ENCODE measurements at regions not wholly inside any gene's neighbourhood (a gene's known extent, or its start where the extent isn't known, plus 50 kb on each side); places are given as distances from the start of the nearest gene placed in this dataset.

GRCh38 chr3:4125576-4125975, 177.6 kb upstream of the SETMAR start:
- no peak for DNase-seq (ENCODE audit: insufficient read length)
- no peak for TF ChIP-seq TAF1 (IDR thresholded peaks at IDR 0.05; ENCODE audit: borderline replicate concordance, low read depth, low read length)
- no peak for TF ChIP-seq POLR2AphosphoS5 (IDR thresholded peaks at IDR 0.05; ENCODE audit: low read depth, low read length)
- TF ChIP-seq POLR2A (IDR thresholded peaks at IDR 0.05; ENCODE audit: low read depth, low read length) = no peak

GRCh38 chr3:4138150-4138785, 164.9 kb upstream of the SETMAR start:
- FAIRE-seq = no peak
- TF ChIP-seq POLR2AphosphoS5 (IDR thresholded peaks at IDR 0.05; ENCODE audit: low read depth, low read length) (no peak), TAF1 (IDR thresholded peaks at IDR 0.05; ENCODE audit: borderline replicate concordance, low read depth, low read length) (no peak), POLR2A (IDR thresholded peaks at IDR 0.05; ENCODE audit: low read depth, low read length) (no peak)
- DNase-seq (ENCODE audit: insufficient read length) = no peak

More at GRCh38 chr3:4125576-4125975, 177.6 kb upstream of the SETMAR start:
- FAIRE-seq = no peak

- FAIRE-seq (no peak), DNase-seq (ENCODE audit: insufficient read length) (no peak)
- no peak for TF ChIP-seq TAF1 (IDR thresholded peaks at IDR 0.05; ENCODE audit: borderline replicate concordance, low read depth, low read length)
- TF ChIP-seq POLR2A (IDR thresholded peaks at IDR 0.05; ENCODE audit: low read depth, low read length) = no peak
- TF ChIP-seq POLR2AphosphoS5 (IDR thresholded peaks at IDR 0.05; ENCODE audit: low read depth, low read length) = no peak
These were observed 164.3 kb upstream of the SETMAR start for GRCh38 chr3:4138786-4139431.

GRCh38 chr3:4139462-4140140, 163.6 kb upstream of the SETMAR start:
- FAIRE-seq (no peak), DNase-seq (ENCODE audit: insufficient read length) (no peak)
- TF ChIP-seq POLR2AphosphoS5 (IDR thresholded peaks at IDR 0.05; ENCODE audit: low read depth, low read length) (no peak), POLR2A (IDR thresholded peaks at IDR 0.05; ENCODE audit: low read depth, low read length) (no peak), TAF1 (IDR thresholded peaks at IDR 0.05; ENCODE audit: borderline replicate concordance, low read depth, low read length) (no peak)

- FAIRE-seq (no peak), DNase-seq (ENCODE audit: insufficient read length) (no peak)
- TF ChIP-seq POLR2A (IDR thresholded peaks at IDR 0.05; ENCODE audit: low read depth, low read length) (no peak), TAF1 (IDR thresholded peaks at IDR 0.05; ENCODE audit: borderline replicate concordance, low read depth, low read length) (no peak), POLR2AphosphoS5 (IDR thresholded peaks at IDR 0.05; ENCODE audit: low read depth, low read length) (no peak)
These were observed 162.2 kb upstream of the SETMAR start for GRCh38 chr3:4140921-4141320.

- DNase-seq (ENCODE audit: insufficient read length) (no peak), FAIRE-seq (no peak)
- no peak for TF ChIP-seq POLR2A (IDR thresholded peaks at IDR 0.05; ENCODE audit: low read depth, low read length)
- TF ChIP-seq TAF1 (IDR thresholded peaks at IDR 0.05; ENCODE audit: borderline replicate concordance, low read depth, low read length) = no peak
- TF ChIP-seq POLR2AphosphoS5 (IDR thresholded peaks at IDR 0.05; ENCODE audit: low read depth, low read length) = no peak
These were observed 155.5 kb upstream of the SETMAR start for GRCh38 chr3:4147556-4148118.

- TF ChIP-seq POLR2AphosphoS5 (IDR thresholded peaks at IDR 0.05; ENCODE audit: low read depth, low read length) = no peak
- TF ChIP-seq TAF1 (IDR thresholded peaks at IDR 0.05; ENCODE audit: borderline replicate concordance, low read depth, low read length) = no peak
- FAIRE-seq (no peak), DNase-seq (ENCODE audit: insufficient read length) (no peak)
These were observed 153.9 kb upstream of the SETMAR start for GRCh38 chr3:4149296-4149695.

GRCh38 chr3:4150816-4151215, 152.4 kb upstream of the SETMAR start:
- no peak for DNase-seq (ENCODE audit: insufficient read length)
- FAIRE-seq = no peak
- TF ChIP-seq TAF1 (IDR thresholded peaks at IDR 0.05; ENCODE audit: borderline replicate concordance, low read depth, low read length) (no peak), POLR2A (IDR thresholded peaks at IDR 0.05; ENCODE audit: low read depth, low read length) (no peak), POLR2AphosphoS5 (IDR thresholded peaks at IDR 0.05; ENCODE audit: low read depth, low read length) (no peak)

GRCh38 chr3:4151859-4152258, 151.3 kb upstream of the SETMAR start:
- no peak for DNase-seq (ENCODE audit: insufficient read length)
- no peak for FAIRE-seq
- TF ChIP-seq POLR2A (IDR thresholded peaks at IDR 0.05; ENCODE audit: low read depth, low read length) = no peak
- no peak for TF ChIP-seq TAF1 (IDR thresholded peaks at IDR 0.05; ENCODE audit: borderline replicate concordance, low read depth, low read length)
- no peak for TF ChIP-seq POLR2AphosphoS5 (IDR thresholded peaks at IDR 0.05; ENCODE audit: low read depth, low read length)

- DNase-seq (ENCODE audit: insufficient read length) = no peak
- FAIRE-seq = no peak
- no peak for TF ChIP-seq TAF1 (IDR thresholded peaks at IDR 0.05; ENCODE audit: borderline replicate concordance, low read depth, low read length)
- TF ChIP-seq POLR2A (IDR thresholded peaks at IDR 0.05; ENCODE audit: low read depth, low read length) = no peak
These were observed 149.4 kb upstream of the SETMAR start for GRCh38 chr3:4153771-4154170.

GRCh38 chr3:4158329-4158728, 144.8 kb upstream of the SETMAR start:
- FAIRE-seq (no peak), DNase-seq (ENCODE audit: insufficient read length) (no peak)
- TF ChIP-seq POLR2AphosphoS5 (IDR thresholded peaks at IDR 0.05; ENCODE audit: low read depth, low read length) (no peak), POLR2A (IDR thresholded peaks at IDR 0.05; ENCODE audit: low read depth, low read length) (no peak), TAF1 (IDR thresholded peaks at IDR 0.05; ENCODE audit: borderline replicate concordance, low read depth, low read length) (no peak)

Data from GM12892 (cell line).